ENCODE measurements at regions not wholly inside any gene's neighbourhood (a gene's known extent, or its start where the extent isn't known, plus 50 kb on each side); places are given as distances from the start of the nearest gene placed in this dataset.

GRCh38 chr2:42939411-42940206 lies 147.2 kb upstream of the HAAO start:
- Histone ChIP-seq H3F3A (replicated peaks; ENCODE audit: low read depth) (no peaks in the 10 kb centered on the region), H3K79me2 (replicated peaks; ENCODE audit: insufficient read depth) (no peaks in the 10 kb centered on the region), H3K4me1 (ENCODE audit: insufficient read depth) (no peaks in the 10 kb centered on the region), H4K20me1 (replicated peaks; ENCODE audit: insufficient read depth) (no peaks in the 10 kb centered on the region), H3K27me3 (ENCODE audit: insufficient read depth) (no peaks in the 10 kb centered on the region), H3K36me3 (ENCODE audit: insufficient read depth) (no peaks in the 10 kb centered on the region), H3K4me3 (no peak overlapping the region), H3K27ac (ENCODE audit: low read depth) (no peak overlapping the region), H3K9me2 (ENCODE audit: insufficient read depth) (no peaks in the 10 kb centered on the region), H2AFZ (peak overlapping the region; percentile 47; the same call in 1 of the 2 replicates), H3K4me2 (no peak overlapping the region)
- no peak for TF ChIP-seq CREB1 (CRISPR knock-in tag; IDR thresholded peaks at IDR 0.05; ENCODE audit: low read depth)
- TF ChIP-seq ZNF462 (CRISPR knock-in tag; IDR thresholded peaks at IDR 0.05), result no peak
- TF ChIP-seq NANOG (IDR thresholded peaks at IDR 0.05; ENCODE audit: borderline replicate concordance), result no peak
- no peak for TF ChIP-seq EZH2 (IDR thresholded peaks at IDR 0.05; ENCODE audit: low read depth, unreplicated experiment)
- TF ChIP-seq REST (IDR thresholded peaks at IDR 0.05; ENCODE audit: unreplicated experiment), result no peak
- no peak for TF ChIP-seq ZNF114 (CRISPR knock-in tag; IDR thresholded peaks at IDR 0.05)
- TF ChIP-seq STAT1 (IDR thresholded peaks at IDR 0.05; ENCODE audit: unreplicated experiment), result no peak
- no peak for TF ChIP-seq EZH2phosphoT487 (IDR thresholded peaks at IDR 0.05; ENCODE audit: unreplicated experiment)
- TF ChIP-seq ETS1 (IDR thresholded peaks at IDR 0.05), result no peak
- no peak for TF ChIP-seq CTCF (conservative IDR thresholded peaks at IDR 0.05; ENCODE audit: low read depth in 2 of 2)
- no peak for TF ChIP-seq JUNB (IDR thresholded peaks at IDR 0.05; ENCODE audit: unreplicated experiment)
- H3K36me3 Mint-ChIP-seq (ENCODE audit: low read depth), result no peaks in the 10 kb centered on the region
- no peaks in the 10 kb centered on the region for H3K9me3 Mint-ChIP-seq
- H3K27me3 Mint-ChIP-seq (ENCODE audit: insufficient read depth, low read depth, poor library complexity), result peaks cover 6% of the 10 kb centered on the region
- no peak for DNase-seq (ENCODE audit: low spot score)
- H3K27ac Mint-ChIP-seq, result no peak overlapping the region
- H3K4me3 Mint-ChIP-seq, result no peak overlapping the region
- no peak for ATAC-seq
- H3K4me1 Mint-ChIP-seq, result peaks cover 1% of the 10 kb centered on the region

All from GM23338 (cell line).